Psoas muscle (tissue), 7 donors: ENCODE measurements at regions not wholly inside any gene's neighbourhood (a gene's known extent, or its start where the extent isn't known, plus 50 kb on each side); places are given as distances from the start of the nearest gene placed in this dataset.
A peak's percentile ranks its signal among the peaks of the same experiment; 100 is the strongest.

ENCODE experiments used
- ATAC-seq, 4 donors: fragments of 200-7000 bp; cut with Tn5 transposase; one replicate each; pipeline ENCODE4 v1.9.1; 2020; ENCODE audit warnings: moderate library complexity in 3 of 4, mild to moderate bottlenecking in 2 of 4
- DNase-seq, 2 donors: peaks; one replicate each; pipeline ENCODE4 v3.0.0-alpha.2; 2020
- H3K27ac ChIP-seq: fragments of 200-600 bp; one replicate; pipeline ENCODE4 v1.8.0; 2022
- H3K27me3 ChIP-seq, 3 donors: fragments of 200-600 bp in 1 of 3; one replicate each; pipeline versions ENCODE4 v1.6.1 to v1.8.0; 2013 to 2022; ENCODE audit warnings: low read length in 2 of 3, mild to moderate bottlenecking in 2 of 3, moderate library complexity in 1 of 3; ENCODE audit not compliant: insufficient read depth in 3 of 3
- H3K36me3 ChIP-seq, 2 donors: fragments of 200-600 bp in 1 of 2; one replicate each; pipeline versions ENCODE4 v1.6.1 to v1.8.0; 2013 to 2022; ENCODE audit warnings: low read depth in 1 of 2, mild to moderate bottlenecking in 1 of 2, moderate library complexity in 1 of 2; ENCODE audit not compliant: insufficient read depth in 1 of 2
- H3K4me1 ChIP-seq: fragments of 200-600 bp; one replicate; pipeline ENCODE4 v1.8.0; 2022
- H3K4me3 ChIP-seq: fragments of 200-600 bp; one replicate; pipeline ENCODE4 v1.8.0; 2022; ENCODE audit warnings: mild to moderate bottlenecking
- H3K9me3 ChIP-seq: fragments of 200-600 bp; one replicate; pipeline ENCODE4 v1.8.0; 2022
- WGBS, 3 donors: extraction: QIAGEN DNeasy Blood & Tissue Kit; methylation state at CpG; one replicate each; pipeline versions ENCODE4 v1.1.6 to v1.1.7; 2013; 5-methylcytosine and 5-hydroxymethylcytosine counted together
- intact Hi-C, 2 donors: fragments of 100-400 bp; cut with DNase I; formaldehyde crosslinking; loops; one replicate each; pipeline versions ENCODE4 v1.11.0 to v1.14.2; 2022
- TF ChIP-seq, protein P1 (sequence below): fragments of 200-600 bp; IDR thresholded peaks from one replicate; pipeline ENCODE4 v1.8.0; 2022; ENCODE audit warnings: antibody characterized with exemption
- donor health status: healthy with polysubstance abuse.
- donor health status: DM: no; HTN: no; CAD: no; lungs with moderate emphysema.
- donor health status: Bipolar disorder and iron deficiency.
- donor health status: healthy.
- donor health status: DM: yes; HTN: yes; CAD: no.
- donor health status: DM: no; HTN: no; CAD: no.
- donor health status: DM: yes; HTN: yes; CAD: no.

DNA sequence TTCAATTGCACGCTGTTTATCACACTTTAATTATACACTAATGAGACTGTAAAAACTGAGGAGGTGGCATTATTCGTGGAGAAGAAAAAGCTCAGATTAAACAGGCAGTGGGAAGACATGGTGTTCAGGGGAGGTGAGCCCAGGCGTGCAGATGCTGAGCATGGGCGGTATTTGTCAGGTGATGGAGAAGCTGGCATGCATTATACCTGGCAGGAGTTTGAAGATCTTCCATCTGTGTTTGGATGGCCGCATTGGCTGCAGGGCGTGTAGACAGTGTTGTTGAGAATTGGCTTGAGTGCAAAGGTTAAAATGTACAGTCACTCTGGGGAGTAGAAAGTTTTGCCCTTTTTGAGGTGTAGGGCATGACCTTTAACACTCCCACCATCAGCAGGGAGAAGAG, 213.8 kb downstream of the ERMARD start:
- WGBS, 3 donors: 69 to 72% (median 71%) methylated on average over 6 of the region's 6 CpGs
- no peak overlapping the region for H3K4me3 ChIP-seq
- TF ChIP-seq, protein P1, sequence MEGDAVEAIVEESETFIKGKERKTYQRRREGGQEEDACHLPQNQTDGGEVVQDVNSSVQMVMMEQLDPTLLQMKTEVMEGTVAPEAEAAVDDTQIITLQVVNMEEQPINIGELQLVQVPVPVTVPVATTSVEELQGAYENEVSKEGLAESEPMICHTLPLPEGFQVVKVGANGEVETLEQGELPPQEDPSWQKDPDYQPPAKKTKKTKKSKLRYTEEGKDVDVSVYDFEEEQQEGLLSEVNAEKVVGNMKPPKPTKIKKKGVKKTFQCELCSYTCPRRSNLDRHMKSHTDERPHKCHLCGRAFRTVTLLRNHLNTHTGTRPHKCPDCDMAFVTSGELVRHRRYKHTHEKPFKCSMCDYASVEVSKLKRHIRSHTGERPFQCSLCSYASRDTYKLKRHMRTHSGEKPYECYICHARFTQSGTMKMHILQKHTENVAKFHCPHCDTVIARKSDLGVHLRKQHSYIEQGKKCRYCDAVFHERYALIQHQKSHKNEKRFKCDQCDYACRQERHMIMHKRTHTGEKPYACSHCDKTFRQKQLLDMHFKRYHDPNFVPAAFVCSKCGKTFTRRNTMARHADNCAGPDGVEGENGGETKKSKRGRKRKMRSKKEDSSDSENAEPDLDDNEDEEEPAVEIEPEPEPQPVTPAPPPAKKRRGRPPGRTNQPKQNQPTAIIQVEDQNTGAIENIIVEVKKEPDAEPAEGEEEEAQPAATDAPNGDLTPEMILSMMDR: no peak
- H3K27me3 ChIP-seq: peaks cover 0 to 24% (median 0%) of the 10 kb centered on the region in 3 donors
- intact Hi-C loops: loop anchor here in 1 of 2 donors (10.0 kb wide), 1 partner anchor 560 kb away; no protein-coding TSS in a partner anchor
- ATAC-seq: no peak
- H3K27ac ChIP-seq: no peak overlapping the region
- no peaks in the 10 kb centered on the region for H3K36me3 ChIP-seq
- DNase-seq: no peak
- no peaks in the 10 kb centered on the region for H3K4me1 ChIP-seq
- H3K9me3 ChIP-seq: no peaks in the 10 kb centered on the region

- Histone ChIP-seq H3K9me3 (no peaks in the 10 kb centered on the region), H3K36me3 (no peaks in the 10 kb centered on the region), H3K4me3 (no peak overlapping the region), H3K27ac (no peak overlapping the region), H3K27me3 (peaks cover 0 to 24% (median 0%) of the 10 kb centered on the region in 3 donors), H3K4me1 (no peaks in the 10 kb centered on the region)
- intact Hi-C loops: loop anchor here (5.0 to 10.0 kb wide), 2 partner anchors 328 to 560 kb away; partner anchors contain the start of gene DLL1 (in 2 of the 2)
- no peak for ATAC-seq
- 75 to 84% (median 77%) methylated on average over 9 of the region's 9 CpGs for WGBS, 3 donors
- TF ChIP-seq, protein P1: no peak
- no peak for DNase-seq
Observed at GRCh38 chr6:169964486-169965180, 213.2 kb downstream of the ERMARD start.

DNA sequence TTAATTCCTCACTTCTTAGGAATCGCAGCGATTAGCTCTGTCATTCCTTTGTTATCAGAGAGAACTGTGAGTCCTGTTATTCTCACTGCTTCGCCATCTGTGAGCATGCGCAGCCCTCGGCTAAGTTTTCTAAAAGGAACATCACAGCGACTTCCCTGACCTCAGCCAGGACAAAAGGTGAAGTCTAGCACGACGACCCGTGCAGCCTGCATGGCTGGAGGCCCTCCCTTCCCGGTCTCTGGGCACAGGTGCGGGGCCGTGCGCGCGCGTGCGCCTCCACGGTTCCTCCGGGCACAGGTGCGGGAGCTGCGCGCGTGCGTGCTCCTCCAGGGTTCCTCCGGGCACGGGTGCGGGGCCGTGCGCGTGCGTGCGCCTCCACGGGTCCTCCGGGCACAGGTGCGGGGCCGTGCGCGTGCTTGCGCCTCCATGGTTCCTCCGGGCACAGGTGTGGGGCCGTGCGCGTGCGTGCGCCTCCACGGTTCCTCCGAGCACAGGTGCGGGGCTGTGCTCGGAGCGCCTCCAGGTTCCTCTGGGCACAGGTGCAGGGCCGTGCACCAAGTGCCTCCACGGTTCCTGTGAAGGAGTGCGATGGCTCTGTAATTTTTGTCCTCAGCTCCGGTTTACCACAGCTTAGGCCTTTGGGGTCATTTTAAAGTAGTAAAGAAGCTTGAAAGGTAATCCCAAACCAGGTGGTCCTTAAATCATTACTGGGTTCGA, 212.3 kb downstream of the ERMARD start:
- intact Hi-C loops: loop anchor here (5.0 to 10.0 kb wide), 2 partner anchors 329 to 561 kb away; partner anchors contain the start of gene DLL1 (in 2 of the 2)
- WGBS, 3 donors: 92 to 93% (median 93%) methylated on average over 55 of the region's 55 CpGs
- ATAC-seq: no peak

GRCh38 chr6:169962604-169963469, 211.4 kb downstream of the ERMARD start:
- H3K27ac ChIP-seq: no peak overlapping the region
- peaks cover 0 to 33% (median 0%) of the 10 kb centered on the region in 3 donors for H3K27me3 ChIP-seq
- H3K9me3 ChIP-seq: no peaks in the 10 kb centered on the region
- H3K4me1 ChIP-seq: no peaks in the 10 kb centered on the region
- peak overlapping the region; percentile 64 for H3K4me3 ChIP-seq
- TF ChIP-seq, protein P1: no peak
- intact Hi-C loops: loop anchor here (5.0 to 10.0 kb wide), 2 partner anchors 329 to 562 kb away; partner anchors contain the start of gene DLL1 (in 2 of the 2)
- H3K36me3 ChIP-seq: no peaks in the 10 kb centered on the region
- WGBS, 3 donors: 91 to 92% (median 92%) methylated on average over 43 to 44 of the region's 44 CpGs
- no peak for DNase-seq
- ATAC-seq: no peak

More for the DNA sequence above, 212.3 kb downstream of the ERMARD start:
- Histone ChIP-seq H3K27me3 (peaks cover 0 to 28% (median 0%) of the 10 kb centered on the region in 3 donors), H3K27ac (no peak overlapping the region), H3K4me1 (no peaks in the 10 kb centered on the region), H3K4me3 (no peak overlapping the region), H3K9me3 (no peaks in the 10 kb centered on the region), H3K36me3 (no peaks in the 10 kb centered on the region)
- DNase-seq: no peak
- TF ChIP-seq, protein P1: no peak
